RWPE1 (cell line): ENCODE measurements at regions not wholly inside any gene's neighbourhood (a gene's known extent, or its start where the extent isn't known, plus 50 kb on each side); places are given as distances from the start of the nearest gene placed in this dataset.

Source experiments
- CTCF ChIA-PET: fragments of 350-600 bp; sonication (Branson Sonifier 250); formaldehyde crosslinking; extraction: SDS; loops from one replicate; lab custom pipeline; 2021; lab: Yijun Ruan, JAX
- POLR2A ChIA-PET: fragments of 400-600 bp; formaldehyde crosslinking; extraction: SDS; loops from one replicate; lab custom pipeline; 2020; ENCODE audit warnings: antibody characterized with exemption; ENCODE audit not compliant: low non-redundant PET; lab: Yijun Ruan, JAX
- DNase-seq: peaks from one replicate; pipeline ENCODE4 v3.0.0; 2012; ENCODE audit warnings: low spot score
- H3K27ac ChIP-seq: fragments of 450-650 bp; 2 replicates; pipeline ENCODE4 v1.5.1; 2017
- TF ChIP-seq, protein P1 (sequence below): fragments of 450-650 bp; conservative IDR thresholded peaks from 2 replicates; pipeline ENCODE4 v1.5.1; 2017; ENCODE audit warnings: low read depth, mild to moderate bottlenecking

DNA sequence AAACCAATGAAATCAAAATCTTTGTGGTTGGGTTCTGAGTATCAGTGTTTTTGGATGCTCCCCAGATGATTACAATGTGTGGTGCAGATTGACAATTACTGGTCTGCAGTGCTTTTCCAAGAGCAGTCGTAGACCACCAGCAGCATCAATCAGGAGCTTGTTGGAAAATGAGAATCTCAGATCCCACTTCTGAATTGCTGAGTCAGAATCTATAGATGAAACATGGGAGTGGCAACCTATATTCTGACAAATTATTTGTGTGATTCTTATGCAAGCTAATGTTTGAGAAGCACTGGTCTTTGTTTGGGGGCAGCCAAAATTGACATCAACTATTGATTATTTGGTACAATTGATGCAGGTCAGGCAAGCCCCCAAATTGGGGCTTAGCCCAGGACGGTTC is 539.9 kb upstream of the BTBD3 start:
- no peak for DNase-seq
- POLR2A ChIA-PET: no interaction called here
- CTCF ChIA-PET: no interaction called here
- H3K27ac ChIP-seq: no peak overlapping the region
- TF ChIP-seq, protein P1, sequence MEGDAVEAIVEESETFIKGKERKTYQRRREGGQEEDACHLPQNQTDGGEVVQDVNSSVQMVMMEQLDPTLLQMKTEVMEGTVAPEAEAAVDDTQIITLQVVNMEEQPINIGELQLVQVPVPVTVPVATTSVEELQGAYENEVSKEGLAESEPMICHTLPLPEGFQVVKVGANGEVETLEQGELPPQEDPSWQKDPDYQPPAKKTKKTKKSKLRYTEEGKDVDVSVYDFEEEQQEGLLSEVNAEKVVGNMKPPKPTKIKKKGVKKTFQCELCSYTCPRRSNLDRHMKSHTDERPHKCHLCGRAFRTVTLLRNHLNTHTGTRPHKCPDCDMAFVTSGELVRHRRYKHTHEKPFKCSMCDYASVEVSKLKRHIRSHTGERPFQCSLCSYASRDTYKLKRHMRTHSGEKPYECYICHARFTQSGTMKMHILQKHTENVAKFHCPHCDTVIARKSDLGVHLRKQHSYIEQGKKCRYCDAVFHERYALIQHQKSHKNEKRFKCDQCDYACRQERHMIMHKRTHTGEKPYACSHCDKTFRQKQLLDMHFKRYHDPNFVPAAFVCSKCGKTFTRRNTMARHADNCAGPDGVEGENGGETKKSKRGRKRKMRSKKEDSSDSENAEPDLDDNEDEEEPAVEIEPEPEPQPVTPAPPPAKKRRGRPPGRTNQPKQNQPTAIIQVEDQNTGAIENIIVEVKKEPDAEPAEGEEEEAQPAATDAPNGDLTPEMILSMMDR: no peak

GRCh38 chr20:11378252-11378651 is 539.4 kb upstream of the BTBD3 start:
- TF ChIP-seq, protein P1: no peak
- no peak for DNase-seq
- ChIA-PET POLR2A (no interaction called here), CTCF (no interaction called here)
- no peak overlapping the region for H3K27ac ChIP-seq

- ChIA-PET POLR2A (no interaction called here), CTCF (no interaction called here)
- TF ChIP-seq, protein P1: no peak
- no peak overlapping the region for H3K27ac ChIP-seq
- DNase-seq: no peak
Observed at GRCh38 chr20:11379257-11380011, 538.3 kb upstream of the BTBD3 start.

- TF ChIP-seq, protein P1: no peak
- DNase-seq: no peak
- POLR2A ChIA-PET: no interaction called here
- CTCF ChIA-PET: no interaction called here
- no peak overlapping the region for H3K27ac ChIP-seq
Observed at GRCh38 chr20:11380283-11380682, 537.4 kb upstream of the BTBD3 start.

DNA sequence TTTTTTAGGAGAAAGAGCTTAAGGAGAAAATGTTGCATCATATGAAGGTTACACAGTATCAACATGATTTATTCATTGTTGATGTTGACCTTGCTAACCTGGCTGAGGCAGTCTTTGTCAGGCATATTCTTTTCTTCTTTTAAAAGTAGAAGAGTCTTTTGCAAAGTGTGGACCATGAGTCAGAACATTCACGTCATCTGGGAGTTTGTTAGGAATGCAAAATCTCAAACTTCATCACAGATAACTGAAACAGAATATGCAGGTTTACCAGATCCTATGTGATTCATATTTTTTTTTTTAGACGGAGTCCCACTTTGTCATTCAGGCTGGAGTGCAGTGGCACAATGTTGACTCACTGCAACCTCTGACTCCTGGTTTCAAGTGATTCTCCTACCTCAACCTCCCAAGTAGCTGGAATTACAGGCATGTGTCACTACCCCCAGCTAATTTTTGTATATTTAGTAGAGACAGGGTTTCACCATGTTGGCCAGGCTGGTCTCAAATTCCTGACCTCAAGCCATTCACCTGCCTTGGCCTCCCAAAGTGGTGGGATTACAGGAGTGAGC is 530.4 kb upstream of the BTBD3 start:
- H3K27ac ChIP-seq: no peak overlapping the region; the same call in 1 of the 2 replicates
- ChIA-PET CTCF (interaction anchor here (0.7 kb wide), 1 partner anchor 142 kb away, joined by 3 read pairs; no protein-coding TSS in a partner anchor), POLR2A (no interaction called here)
- DNase-seq: peak; percentile 58
- TF ChIP-seq, protein P1: no peak

- ChIA-PET CTCF (interaction anchor here (0.7 kb wide), 2 partner anchors 344 to 966 kb away, joined by 3 to 4 read pairs; no protein-coding TSS in a partner anchor), POLR2A (no interaction called here)
- TF ChIP-seq, protein P1: no peak
- peak; percentile 77 for DNase-seq
- no peak overlapping the region for H3K27ac ChIP-seq
Observed at GRCh38 chr20:11389186-11389585, 528.5 kb upstream of the BTBD3 start.
